Progenitor cell of endocrine pancreas (in vitro differentiated cells): ENCODE measurements at regions not wholly inside any gene's neighbourhood (a gene's known extent, or its start where the extent isn't known, plus 50 kb on each side); places are given as distances from the start of the nearest gene placed in this dataset.
"Not testable (repeated sequence)": the region's sequence is repeated elsewhere in the genome, so short reads cannot be mapped to it uniquely, and the experiment has no call there.

ENCODE experiments used
- DNase-seq: peaks from one replicate; pipeline ENCODE4 v3.0.0; 2021; ENCODE audit warnings: low spot score; ENCODE audit not compliant: unreplicated experiment
- H3K27ac Mint-ChIP-seq: 2 replicates; pipeline ENCODE4 v1.8.0; 2021; ENCODE audit warnings: mild to moderate bottlenecking, moderate library complexity, mixed read lengths
- H3K27me3 Mint-ChIP-seq: 2 replicates; pipeline ENCODE4 v1.8.0; 2021; ENCODE audit warnings: mixed read lengths
- H3K36me3 Mint-ChIP-seq: 2 replicates; pipeline ENCODE4 v1.8.0; 2022; ENCODE audit warnings: mixed read lengths; ENCODE audit not compliant: insufficient read depth
- H3K4me1 Mint-ChIP-seq: 2 replicates; pipeline ENCODE4 v1.8.0; 2021; ENCODE audit warnings: low read depth, mixed read lengths
- H3K4me3 Mint-ChIP-seq: 2 replicates; pipeline ENCODE4 v1.8.0; 2021; ENCODE audit warnings: low read depth, mild to moderate bottlenecking, moderate library complexity, mixed read lengths
- H3K9me3 Mint-ChIP-seq: 2 replicates; pipeline ENCODE4 v1.8.0; 2021; ENCODE audit warnings: low read depth, mixed read lengths
- CTCF ChIP-seq: fragments of 200-600 bp; sonication (generic); IDR thresholded peaks from one replicate; pipeline ENCODE4 v1.5.0; 2021; ENCODE audit warnings: antibody characterized with exemption, mild to moderate bottlenecking; ENCODE audit not compliant: unreplicated experiment

- H3K4me1 Mint-ChIP-seq = no peaks in the 10 kb centered on the region
- no peaks in the 10 kb centered on the region for H3K36me3 Mint-ChIP-seq
- DNase-seq = no peak
- H3K9me3 Mint-ChIP-seq = no peaks in the 10 kb centered on the region
- TF ChIP-seq CTCF = no peak
- peaks cover 40% of the 10 kb centered on the region for H3K27me3 Mint-ChIP-seq
- H3K27ac Mint-ChIP-seq = no peak overlapping the region
- H3K4me3 Mint-ChIP-seq = no peak overlapping the region
Observed at GRCh38 chr7:97310-97841, 95.0 kb upstream of the FAM20C start.

- Mint-ChIP-seq H3K27me3 (peaks cover 17% of the 10 kb centered on the region), H3K4me1 (no peaks in the 10 kb centered on the region), H3K9me3 (no peaks in the 10 kb centered on the region), H3K27ac (no peak overlapping the region), H3K4me3 (no peak overlapping the region), H3K36me3 (no peaks in the 10 kb centered on the region)
- no peak for TF ChIP-seq CTCF
- DNase-seq = no peak
Observed at GRCh38 chr7:101146-102046, 91.0 kb upstream of the FAM20C start.

GRCh38 chr7:102047-102711 lies 90.2 kb upstream of the FAM20C start:
- no peak for TF ChIP-seq CTCF
- Mint-ChIP-seq H3K27me3 (peaks cover 10% of the 10 kb centered on the region), H3K27ac (no peak overlapping the region), H3K4me3 (no peak overlapping the region), H3K9me3 (no peaks in the 10 kb centered on the region), H3K4me1 (no peaks in the 10 kb centered on the region), H3K36me3 (no peaks in the 10 kb centered on the region)
- no peak for DNase-seq

- no peak overlapping the region for H3K4me3 Mint-ChIP-seq
- H3K27ac Mint-ChIP-seq = no peak overlapping the region
- DNase-seq = no peak
- peaks cover 7% of the 10 kb centered on the region for H3K27me3 Mint-ChIP-seq
- no peaks in the 10 kb centered on the region for H3K4me1 Mint-ChIP-seq
- no peaks in the 10 kb centered on the region for H3K9me3 Mint-ChIP-seq
- no peaks in the 10 kb centered on the region for H3K36me3 Mint-ChIP-seq
- TF ChIP-seq CTCF = no peak
Observed at GRCh38 chr7:102721-103120, 89.7 kb upstream of the FAM20C start.

- not testable (repeated sequence) for H3K4me3 Mint-ChIP-seq, H3K36me3 Mint-ChIP-seq, H3K27ac Mint-ChIP-seq, H3K9me3 Mint-ChIP-seq, DNase-seq, H3K4me1 Mint-ChIP-seq
- peaks cover 11% of the 10 kb centered on the region for H3K27me3 Mint-ChIP-seq
Observed at GRCh38 chr7:103981-104380, 88.4 kb upstream of the FAM20C start.
